OCI-LY1 (cell line): ENCODE measurements at regions not wholly inside any gene's neighbourhood (a gene's known extent, or its start where the extent isn't known, plus 50 kb on each side); places are given as distances from the start of the nearest gene placed in this dataset.

ENCODE experiments used
- CTCF ChIP-seq: fragments of 200-600 bp; sonication (generic), shearing (Covaris generic); IDR thresholded peaks from 2 replicates; pipeline ENCODE4 v1.5.1; 2017; ENCODE audit warnings: mild to moderate bottlenecking, antibody characterized with exemption, low read length, moderate library complexity, mixed read lengths
- EZH2 ChIP-seq: fragments of 200-600 bp; sonication (generic), shearing (Covaris generic); IDR thresholded peaks from 2 replicates; pipeline ENCODE4 v1.8.0; 2017; ENCODE audit warnings: borderline replicate concordance, mixed run types, mild to moderate bottlenecking, antibody characterized with exemption, low read length, moderate library complexity, mixed read lengths

- TF ChIP-seq CTCF = no peak
- TF ChIP-seq EZH2 = no peak
These were observed 262.3 kb downstream of the PTBP2 start for GRCh38 chr1:96983866-96984265.
